H9 (cell line): ENCODE measurements at regions not wholly inside any gene's neighbourhood (a gene's known extent, or its start where the extent isn't known, plus 50 kb on each side); places are given as distances from the start of the nearest gene placed in this dataset.
"Not testable (repeated sequence)": the region's sequence is repeated elsewhere in the genome, so short reads cannot be mapped to it uniquely, and the experiment has no call there.

Experiments
- DNase-seq: peaks from one replicate; pipeline ENCODE4 v3.0.0-alpha.2; 2017
- H2AFZ ChIP-seq: one replicate; pipeline ENCODE4 v1.6.1; 2013; ENCODE audit warnings: mild to moderate bottlenecking, low read length, control low read depth, moderate library complexity
- H2AK5ac ChIP-seq: 2 replicates; pipeline ENCODE4 v1.6.1; 2013; ENCODE audit warnings: low read length, control low read depth, mixed read lengths; ENCODE audit not compliant: insufficient read length
- H2BK120ac ChIP-seq: one replicate; pipeline ENCODE4 v1.6.1; 2013; ENCODE audit warnings: low read depth, mild to moderate bottlenecking, low read length, control low read depth, inconsistent platforms; ENCODE audit not compliant: poor library complexity, severe bottlenecking
- H2BK12ac ChIP-seq: 2 replicates; pipeline ENCODE4 v1.6.1; 2013; ENCODE audit warnings: low read length, control low read depth, mixed read lengths, low read depth; ENCODE audit not compliant: insufficient read length
- H2BK15ac ChIP-seq: 2 replicates; pipeline ENCODE4 v1.6.1; 2013; ENCODE audit warnings: low read depth, low read length, control low read depth
- H2BK20ac ChIP-seq: one replicate; pipeline ENCODE4 v1.6.1; 2013; ENCODE audit warnings: low read depth, mild to moderate bottlenecking, low read length, control low read depth, inconsistent platforms; ENCODE audit not compliant: poor library complexity, severe bottlenecking
- H2BK5ac ChIP-seq: 2 replicates; pipeline ENCODE4 v1.6.1; 2013; ENCODE audit warnings: low read length, control low read depth, mixed read lengths; ENCODE audit not compliant: insufficient read length
- H3K14ac ChIP-seq: 2 replicates; pipeline ENCODE4 v1.6.1; 2013; ENCODE audit warnings: low read length, control low read depth; ENCODE audit not compliant: insufficient read depth
- H3K18ac ChIP-seq: 2 replicates; pipeline ENCODE4 v1.6.1; 2013; ENCODE audit warnings: low read depth, mild to moderate bottlenecking, mixed read lengths, low read length, control low read depth; ENCODE audit not compliant: insufficient read length
- H3K23ac ChIP-seq: 2 replicates; pipeline ENCODE4 v1.6.1; 2013; ENCODE audit warnings: low read length, control low read depth, mixed read lengths, low read depth; ENCODE audit not compliant: insufficient read length
- H3K23me2 ChIP-seq: 2 replicates; pipeline ENCODE4 v1.6.1; 2013; ENCODE audit warnings: low read depth, mild to moderate bottlenecking, mixed read lengths, low read length, control low read depth; ENCODE audit not compliant: insufficient read length, poor library complexity, severe bottlenecking
- H3K27ac ChIP-seq: 2 replicates; pipeline ENCODE4 v1.5.1; 2013; ENCODE audit warnings: low read length, control low read depth, mixed read lengths, low read depth; ENCODE audit not compliant: insufficient read length
- H3K27me3 ChIP-seq: 2 replicates; pipeline ENCODE4 v1.6.1; 2013; ENCODE audit warnings: low read length, control low read depth, inconsistent platforms; ENCODE audit not compliant: insufficient read depth
- H3K4ac ChIP-seq: 2 replicates; pipeline ENCODE4 v1.6.1; 2013; ENCODE audit warnings: low read depth, mild to moderate bottlenecking, control low read depth, inconsistent platforms, low read length, moderate library complexity
- H3K4me1 ChIP-seq: 2 replicates; pipeline ENCODE4 v1.6.1; 2013; ENCODE audit warnings: low read length, control low read depth, inconsistent platforms; ENCODE audit not compliant: insufficient read depth
- H3K4me2 ChIP-seq: 2 replicates; pipeline ENCODE4 v1.6.1; 2013; ENCODE audit warnings: low read length, control low read depth, mixed read lengths; ENCODE audit not compliant: insufficient read length, insufficient read depth
- H3K56ac ChIP-seq: 2 replicates; pipeline ENCODE4 v1.6.1; 2013; ENCODE audit warnings: low read depth, mild to moderate bottlenecking, mixed read lengths, low read length, control low read depth; ENCODE audit not compliant: insufficient read length
- H3K79me1 ChIP-seq: 2 replicates; pipeline ENCODE4 v1.6.1; 2013; ENCODE audit warnings: low read depth, mild to moderate bottlenecking, moderate library complexity, low read length, control low read depth, inconsistent platforms; ENCODE audit not compliant: insufficient read depth, poor library complexity, severe bottlenecking
- H3K79me2 ChIP-seq: 2 replicates; pipeline ENCODE4 v1.6.1; 2013; ENCODE audit warnings: low read length, control low read depth, inconsistent platforms; ENCODE audit not compliant: insufficient read depth
- H3K9ac ChIP-seq: 2 replicates; pipeline ENCODE4 v1.6.1; 2013; ENCODE audit warnings: low read length, control low read depth, mixed read lengths; ENCODE audit not compliant: insufficient read length; ENCODE audit errors: extremely low read depth
- H3K9me3 ChIP-seq: one replicate; pipeline ENCODE4 v1.6.1; 2013; ENCODE audit warnings: low read depth, low read length, inconsistent platforms; ENCODE audit not compliant: control insufficient read depth
- H3T11ph ChIP-seq: one replicate; pipeline ENCODE4 v1.6.1; 2013; ENCODE audit warnings: mild to moderate bottlenecking, low read length, control low read depth, inconsistent platforms
- H4K20me1 ChIP-seq: one replicate; pipeline ENCODE4 v1.6.1; 2013; ENCODE audit not compliant: control insufficient read depth, insufficient read length, insufficient read depth
- H4K5ac ChIP-seq: 2 replicates; pipeline ENCODE4 v1.6.1; 2013; ENCODE audit warnings: low read depth, mild to moderate bottlenecking, mixed read lengths, low read length, control low read depth; ENCODE audit not compliant: insufficient read length
- H4K8ac ChIP-seq: replicated peaks from 2 replicates; pipeline ENCODE4 v1.6.1; 2013; ENCODE audit warnings: low read length, control low read depth, mixed read lengths, low read depth; ENCODE audit not compliant: insufficient read length
- H4K91ac ChIP-seq: 2 replicates; pipeline ENCODE4 v1.6.1; 2013; ENCODE audit warnings: low read depth, mild to moderate bottlenecking, moderate library complexity, mixed read lengths, low read length, control low read depth; ENCODE audit not compliant: insufficient read length
- H3K27ac Mint-ChIP-seq, 3 experiments: 2 replicates in 2 of 3; 3 replicates in 1 of 3; pipeline ENCODE4 v1.8.0; 2020 to 2021; ENCODE audit warnings: mixed read lengths in 3 of 3, mild to moderate bottlenecking in 1 of 3, moderate library complexity in 1 of 3
- H3K27me3 Mint-ChIP-seq: 2 replicates; pipeline ENCODE4 v1.8.0; 2021; ENCODE audit warnings: low read depth, mild to moderate bottlenecking, moderate library complexity, mixed read lengths
- H3K36me3 Mint-ChIP-seq, 3 experiments: 2 replicates in 2 of 3; 3 replicates in 1 of 3; pipeline ENCODE4 v1.8.0; 2020 to 2021; ENCODE audit warnings: low read depth in 3 of 3, mixed read lengths in 3 of 3; ENCODE audit not compliant: insufficient read depth in 1 of 3
- H3K4me1 Mint-ChIP-seq, 2 experiments: 2 replicates each; pipeline ENCODE4 v1.8.0; 2020; ENCODE audit warnings: mixed read lengths in 2 of 2
- H3K4me3 Mint-ChIP-seq, 2 experiments: 2 replicates in 1 of 2; 3 replicates in 1 of 2; pipeline ENCODE4 v1.8.0; 2020 to 2021; ENCODE audit warnings: mild to moderate bottlenecking in 2 of 2, mixed read lengths in 2 of 2, moderate library complexity in 1 of 2
- H3K9me3 Mint-ChIP-seq, 2 experiments: 2 replicates in 1 of 2; 3 replicates in 1 of 2; pipeline ENCODE4 v1.8.0; 2020; ENCODE audit warnings: mild to moderate bottlenecking in 2 of 2, mixed read lengths in 2 of 2, moderate library complexity in 1 of 2
- CTCF ChIP-seq: fragments of 200-600 bp; sonication (generic); conservative IDR thresholded peaks from 3 replicates; pipeline ENCODE4 v1.8.0; 2021; ENCODE audit warnings: antibody characterized with exemption, mild to moderate bottlenecking
- WGBS: extraction: QIAGEN DNeasy Blood & Tissue Kit; methylation state at CpG from one replicate; pipeline ENCODE4 v1.1.7; 2013; ENCODE audit warnings: missing lambda C conversion rate, low lambda C conversion rate, mixed read lengths; ENCODE audit not compliant: insufficient read length; ENCODE audit errors: extremely low coverage; 5-methylcytosine and 5-hydroxymethylcytosine counted together

- no peak overlapping the region for H4K8ac ChIP-seq
- H2AFZ ChIP-seq = no peak overlapping the region
- H3K4me2 ChIP-seq = no peak overlapping the region
- no peak overlapping the region for H3K56ac ChIP-seq
- H3K27ac Mint-ChIP-seq = no peak overlapping the region
- H2BK15ac ChIP-seq = no peak overlapping the region
- H4K5ac ChIP-seq = no peak overlapping the region
- no peaks in the 10 kb centered on the region for H3K23me2 ChIP-seq
- H3K14ac ChIP-seq = no peak overlapping the region
- H3T11ph ChIP-seq = no peak overlapping the region
- H3K27me3 ChIP-seq = no peaks in the 10 kb centered on the region
- no peaks in the 10 kb centered on the region for H3K79me2 ChIP-seq
- H2BK20ac ChIP-seq = no peak overlapping the region
- no peak overlapping the region for H2BK12ac ChIP-seq
- H3K27me3 Mint-ChIP-seq = peaks cover 2% of the 10 kb centered on the region; the same call in 1 of the 2 replicates
- no peak overlapping the region for H3K4me3 Mint-ChIP-seq
- H3K79me1 ChIP-seq = no peaks in the 10 kb centered on the region
- H2AK5ac ChIP-seq = no peak overlapping the region
- H3K27ac ChIP-seq = no peak overlapping the region
- H3K36me3 Mint-ChIP-seq = no peaks in the 10 kb centered on the region
- no peak overlapping the region for H3K18ac ChIP-seq
- no peak overlapping the region for H3K4ac ChIP-seq
- H4K91ac ChIP-seq = no peak overlapping the region
- no peaks in the 10 kb centered on the region for H3K9me3 ChIP-seq
- peaks cover 11 to 16% of the 10 kb centered on the region in 2 experiments for H3K4me1 Mint-ChIP-seq
- WGBS = no CpG with 5 or more reads among the region's 7 CpGs
- no peak overlapping the region for H3K23ac ChIP-seq
- H3K9me3 Mint-ChIP-seq = no peaks in the 10 kb centered on the region; a peak in 1 of 5 replicates
- no peaks in the 10 kb centered on the region for H4K20me1 ChIP-seq
- no peak for TF ChIP-seq CTCF
- DNase-seq = no peak
- no peaks in the 10 kb centered on the region; the same call in 1 of the 2 replicates for H3K4me1 ChIP-seq
- no peak overlapping the region for H2BK120ac ChIP-seq
- no peak overlapping the region for H2BK5ac ChIP-seq
- H3K9ac ChIP-seq = no peak overlapping the region
Measured at GRCh38 chr14:34081101-34081575, 130.3 kb upstream of the EGLN3 start.

GRCh38 chr14:34079643-34080042 is 128.8 kb upstream of the EGLN3 start:
- H4K91ac ChIP-seq, H4K20me1 ChIP-seq, H2BK5ac ChIP-seq, H3K27me3 Mint-ChIP-seq, H3K56ac ChIP-seq, H2BK120ac ChIP-seq, H2BK15ac ChIP-seq, H3K18ac ChIP-seq, H3K23me2 ChIP-seq, H3K9me3 Mint-ChIP-seq, H3K23ac ChIP-seq, H2BK20ac ChIP-seq, H3K79me1 ChIP-seq, DNase-seq, H2BK12ac ChIP-seq, H2AK5ac ChIP-seq, H4K8ac ChIP-seq, H3K27ac ChIP-seq, H3K9me3 ChIP-seq, H3K27ac Mint-ChIP-seq, H3K4me1 ChIP-seq, H3K14ac ChIP-seq, H3K4me2 ChIP-seq, H3K4ac ChIP-seq, H3T11ph ChIP-seq, H4K5ac ChIP-seq, H3K36me3 Mint-ChIP-seq, H3K9ac ChIP-seq, H3K27me3 ChIP-seq, H3K4me3 Mint-ChIP-seq, H2AFZ ChIP-seq, H3K79me2 ChIP-seq: not testable (repeated sequence)
- no CpG with 5 or more reads among the region's 4 CpGs for WGBS
- peaks cover 11 to 16% of the 10 kb centered on the region in 2 experiments for H3K4me1 Mint-ChIP-seq
